ENCODE measurements at regions not wholly inside any gene's neighbourhood (a gene's known extent, or its start where the extent isn't known, plus 50 kb on each side); places are given as distances from the start of the nearest gene placed in this dataset.

GRCh38 chr1:81118550-81118949 lies 682.2 kb upstream of the ADGRL2 start:
- TF ChIP-seq, protein P1, sequence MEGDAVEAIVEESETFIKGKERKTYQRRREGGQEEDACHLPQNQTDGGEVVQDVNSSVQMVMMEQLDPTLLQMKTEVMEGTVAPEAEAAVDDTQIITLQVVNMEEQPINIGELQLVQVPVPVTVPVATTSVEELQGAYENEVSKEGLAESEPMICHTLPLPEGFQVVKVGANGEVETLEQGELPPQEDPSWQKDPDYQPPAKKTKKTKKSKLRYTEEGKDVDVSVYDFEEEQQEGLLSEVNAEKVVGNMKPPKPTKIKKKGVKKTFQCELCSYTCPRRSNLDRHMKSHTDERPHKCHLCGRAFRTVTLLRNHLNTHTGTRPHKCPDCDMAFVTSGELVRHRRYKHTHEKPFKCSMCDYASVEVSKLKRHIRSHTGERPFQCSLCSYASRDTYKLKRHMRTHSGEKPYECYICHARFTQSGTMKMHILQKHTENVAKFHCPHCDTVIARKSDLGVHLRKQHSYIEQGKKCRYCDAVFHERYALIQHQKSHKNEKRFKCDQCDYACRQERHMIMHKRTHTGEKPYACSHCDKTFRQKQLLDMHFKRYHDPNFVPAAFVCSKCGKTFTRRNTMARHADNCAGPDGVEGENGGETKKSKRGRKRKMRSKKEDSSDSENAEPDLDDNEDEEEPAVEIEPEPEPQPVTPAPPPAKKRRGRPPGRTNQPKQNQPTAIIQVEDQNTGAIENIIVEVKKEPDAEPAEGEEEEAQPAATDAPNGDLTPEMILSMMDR (IDR thresholded peaks at IDR 0.05) = no peak
- no peak for TF ChIP-seq POLR2A (IDR thresholded peaks at IDR 0.05)

All from adrenal gland (tissue), 5 donors.